Motor neuron (in vitro differentiated cells): ENCODE measurements at regions not wholly inside any gene's neighbourhood (a gene's known extent, or its start where the extent isn't known, plus 50 kb on each side); places are given as distances from the start of the nearest gene placed in this dataset.

Source experiments
- ATAC-seq, 8 experiments: fragments of 200-7000 bp; cut with Tn5 transposase; replicated peaks in 6 of 8; 2 replicates each; pipeline ENCODE4 v1.8.0; 2021; ENCODE audit warnings: mild to moderate bottlenecking in 8 of 8, moderate library complexity in 8 of 8
- H3K27ac ChIP-seq, 2 donors: fragments of 250-450 bp; sonication (Bioruptor Pico); 2 replicates each; pipeline ENCODE4 v1.9.0; 2021; ENCODE audit warnings: antibody characterized with exemption in 2 of 2, mild to moderate bottlenecking in 2 of 2, moderate library complexity in 1 of 2
- H3K4me1 ChIP-seq, 2 donors: fragments of 250-450 bp; sonication (Bioruptor Pico); replicated peaks in 1 of 2; 2 replicates each; pipeline ENCODE4 v1.6.1; 2021; ENCODE audit warnings: antibody characterized with exemption in 2 of 2, mild to moderate bottlenecking in 2 of 2, moderate library complexity in 1 of 2
- H3K4me3 ChIP-seq, 5 donors: fragments of 250-450 bp; sonication (Bioruptor Pico); 2 replicates each; pipeline ENCODE4 v1.9.0; 2021; ENCODE audit warnings: antibody characterized with exemption in 5 of 5, mild to moderate bottlenecking in 5 of 5, moderate library complexity in 4 of 5
- WGBS, 10 experiments: fragments of 450-650 bp; shearing (Covaris generic); methylation state at CpG; one replicate each; pipeline ENCODE4 v1.0.0; 2022; 5-methylcytosine and 5-hydroxymethylcytosine counted together
- in situ Hi-C, 9 experiments: fragments of 400-800 bp; cut with MboI; loops; one replicate each; pipeline ENCODE4 v1.15.0; 2021; ENCODE audit warnings: low sequenced_read_pairs in 9 of 9, low pct_unique_long_range_greater_than_20kb in 2 of 9; ENCODE audit not compliant: unreplicated experiment in 9 of 9

DNA sequence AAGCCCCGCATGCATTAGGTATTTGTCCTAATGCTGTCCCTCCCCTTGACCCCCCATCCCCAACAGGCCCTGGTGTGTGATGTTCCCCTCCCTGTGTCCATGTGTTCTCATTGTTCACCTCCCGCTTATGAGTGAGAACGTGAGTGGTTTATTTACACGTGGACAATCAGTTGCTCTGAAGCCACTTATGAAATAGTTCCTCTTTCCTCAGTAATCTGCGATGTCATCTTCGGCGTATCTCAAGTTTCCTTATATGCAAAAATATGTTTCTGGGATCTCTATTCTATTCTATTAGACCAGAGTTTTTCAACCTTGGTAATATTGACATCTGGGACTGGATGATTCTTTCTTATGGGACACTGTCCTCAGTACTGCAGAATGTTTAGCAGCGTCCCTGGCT is 56.0 kb upstream of the DCD start:
- no peak overlapping the region for H3K27ac ChIP-seq
- H3K4me3 ChIP-seq: no peak overlapping the region
- in situ Hi-C loops: no loop called here
- WGBS, 10 experiments: 17 to 95% (median 76%) methylated on average over 1 to 6 of the region's 8 CpGs; no CpG with 5 or more reads in 2 of the 10 experiments
- ATAC-seq: no peak
- no peaks in the 10 kb centered on the region for H3K4me1 ChIP-seq

DNA sequence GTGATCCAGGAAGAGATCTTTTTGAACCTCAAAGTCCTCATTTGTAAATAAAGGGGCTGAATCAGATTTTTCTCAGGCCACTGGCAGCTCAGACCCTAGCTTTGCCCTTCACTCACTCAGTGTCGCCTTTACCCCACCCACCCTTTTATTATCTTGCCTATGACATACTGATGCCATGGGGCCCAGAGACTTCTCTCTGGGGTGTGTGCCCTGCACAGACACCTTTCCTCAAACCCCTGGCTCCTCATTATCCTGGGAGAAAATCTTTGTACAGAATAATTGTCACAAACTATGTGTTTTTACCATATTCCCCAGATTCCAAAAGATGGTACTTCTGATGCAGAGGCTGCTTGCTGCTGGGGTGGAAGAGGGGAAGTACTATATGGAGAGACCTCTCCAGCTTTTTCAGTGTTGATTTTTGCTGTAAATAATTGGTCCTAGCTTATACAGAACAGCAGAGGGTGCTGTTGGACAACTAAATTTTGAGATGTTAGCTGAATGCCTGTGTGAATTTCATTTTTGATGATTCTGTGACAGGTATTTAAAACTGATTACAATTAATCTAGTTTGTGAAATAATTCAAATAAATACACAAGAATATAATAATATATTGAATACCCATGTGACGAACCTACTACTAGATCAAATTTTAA is 53.9 kb upstream of the DCD start:
- WGBS, 10 experiments: 0 to 33% (median 11%) methylated on average over 1 to 2 of the region's 2 CpGs; no CpG with 5 or more reads in 3 of the 10 experiments
- peak in 7 of 8 experiments; percentile 31 to 71 (median 44) for ATAC-seq

DNA sequence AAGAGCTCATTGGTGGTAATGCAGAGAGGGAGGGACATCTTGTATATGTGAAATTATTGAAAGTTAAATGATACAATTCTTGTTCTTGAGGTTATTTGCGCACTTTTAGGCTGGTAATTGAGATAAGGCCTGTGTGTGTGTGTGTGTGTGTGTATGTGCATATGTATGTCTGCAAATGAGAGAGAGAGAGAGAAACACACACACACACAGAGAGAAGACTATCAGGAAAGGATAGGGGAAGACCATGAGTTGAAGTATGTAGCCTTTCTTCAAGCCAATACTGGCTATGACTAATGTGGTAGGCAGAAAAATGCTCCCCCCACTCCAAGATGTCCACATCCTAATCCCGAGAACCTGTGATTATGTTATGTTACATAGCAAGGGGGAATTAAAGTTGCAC is 52.7 kb upstream of the DCD start:
- Histone ChIP-seq H3K4me3 (no peak overlapping the region), H3K4me1 (no peaks in the 10 kb centered on the region), H3K27ac (no peak overlapping the region)
- WGBS, 10 experiments: 6 to 100% (median 90%) methylated on average over 1 to 2 of the region's 2 CpGs; no CpG with 5 or more reads in 2 of the 10 experiments
- in situ Hi-C loops: no loop called here
- peak in 2 of 8 experiments; percentile 58 to 63 for ATAC-seq

More for the DNA sequence above, 53.9 kb upstream of the DCD start:
- in situ Hi-C loops: no loop called here
- Histone ChIP-seq H3K4me1 (no peaks in the 10 kb centered on the region), H3K4me3 (no peak overlapping the region), H3K27ac (no peak overlapping the region)

DNA sequence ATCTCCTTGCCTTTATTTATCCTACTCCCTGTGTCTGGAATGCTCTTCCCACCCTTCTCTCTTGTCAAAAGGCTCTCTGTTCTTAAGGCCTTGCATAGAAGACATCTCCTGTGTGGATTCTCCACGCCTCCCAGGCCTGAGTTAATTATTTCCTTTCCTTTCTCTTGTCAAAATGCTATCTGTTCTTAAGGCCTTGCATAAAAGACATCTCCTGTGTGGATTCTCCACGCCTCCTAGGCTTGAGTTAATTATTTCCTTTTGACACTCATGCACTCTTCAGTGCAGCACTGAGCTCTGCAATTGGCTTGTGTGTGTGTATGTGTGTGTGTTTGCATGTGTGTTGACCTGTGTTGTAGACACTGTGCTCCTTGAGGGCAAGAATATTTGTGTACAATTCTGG is 52.1 kb upstream of the DCD start:
- 0 to 33% (median 15%) methylated on average over 1 to 2 of the region's 2 CpGs; no CpG with 5 or more reads in 2 of the 10 experiments for WGBS, 10 experiments
- ATAC-seq: peak in 2 of 8 experiments; percentile 15 to 20
- H3K27ac ChIP-seq: no peak overlapping the region

More for the DNA sequence above, 52.1 kb upstream of the DCD start:
- Histone ChIP-seq H3K4me3 (no peak overlapping the region), H3K4me1 (no peaks in the 10 kb centered on the region)
- in situ Hi-C loops: no loop called here
